ENCODE measurements at regions not wholly inside any gene's neighbourhood (a gene's known extent, or its start where the extent isn't known, plus 50 kb on each side); places are given as distances from the start of the nearest gene placed in this dataset.
A peak's percentile ranks its signal among the peaks of the same experiment; 100 is the strongest.
"Not testable (repeated sequence)": the region's sequence is repeated elsewhere in the genome, so short reads cannot be mapped to it uniquely, and the experiment has no call there.

- Histone ChIP-seq H3K27me3 (ENCODE audit: control insufficient read depth, insufficient read depth, low read length) (no peaks in the 10 kb centered on the region), H3K27ac (ENCODE audit: low read length) (peak overlapping the region; percentile 98), H3K4me3 (ENCODE audit: low read length) (no peak overlapping the region), H3K9me3 (ENCODE audit: control insufficient read depth, insufficient read depth, low read length) (peaks cover 3% of the 10 kb centered on the region), H3K4me1 (ENCODE audit: control insufficient read depth, insufficient read depth, low read length) (peaks cover 20% of the 10 kb centered on the region), H3K36me3 (ENCODE audit: control insufficient read depth, insufficient read depth, low read length) (no peaks in the 10 kb centered on the region)
- Mint-ChIP-seq H3K27ac (peak overlapping the region; percentile 27 to 79), H3K4me1 (peaks cover 30 to 39% of the 10 kb centered on the region in 2 donors), H3K27me3 (ENCODE audit: low read depth in 2 of 2) (no peaks in the 10 kb centered on the region), H3K9me3 (no peaks in the 10 kb centered on the region), H3K36me3 (no peaks in the 10 kb centered on the region), H3K4me3 (no peak overlapping the region)
- DNase-seq (peak in 1 of 2 donors; percentile 54), ATAC-seq (peak; percentile 53 to 84 (median 72))
- WGBS (ENCODE audit: insufficient coverage) = 34% methylated on average over 3 of the region's 3 CpGs
- no peak for TF ChIP-seq CTCF (IDR thresholded peaks at IDR 0.05)
- intact Hi-C loops (cut with micrococcal nuclease) = no loop called here
Measured at GRCh38 chr14:71399057-71399487, 491.8 kb downstream of the PCNX1 start.

- Histone ChIP-seq H3K9me3 (ENCODE audit: control insufficient read depth, insufficient read depth, low read length) (no peaks in the 10 kb centered on the region), H3K4me1 (ENCODE audit: control insufficient read depth, insufficient read depth, low read length) (peaks cover 16% of the 10 kb centered on the region), H3K27ac (ENCODE audit: low read length) (peak overlapping the region; percentile 98), H3K4me3 (ENCODE audit: low read length) (no peak overlapping the region), H3K36me3 (ENCODE audit: control insufficient read depth, insufficient read depth, low read length) (no peaks in the 10 kb centered on the region), H3K27me3 (ENCODE audit: control insufficient read depth, insufficient read depth, low read length) (no peaks in the 10 kb centered on the region)
- Mint-ChIP-seq H3K36me3 (no peaks in the 10 kb centered on the region), H3K4me3 (no peak overlapping the region), H3K27ac (peak overlapping the region in 1 of 2 donors; percentile 0), H3K9me3 (no peaks in the 10 kb centered on the region), H3K4me1 (peaks cover 13 to 23% of the 10 kb centered on the region in 2 donors), H3K27me3 (ENCODE audit: low read depth in 2 of 2) (no peaks in the 10 kb centered on the region)
- WGBS (ENCODE audit: insufficient coverage) = 48% methylated on average over 3 of the region's 3 CpGs
- TF ChIP-seq CTCF (IDR thresholded peaks at IDR 0.05) = no peak
- peak in 1 of 2 donors; percentile 32 for DNase-seq
- no peak for ATAC-seq
- intact Hi-C loops (cut with micrococcal nuclease) = loop anchor here (10.0 kb wide), 1 partner anchor 256 kb away; no protein-coding TSS in a partner anchor
Measured at GRCh38 chr14:71400871-71401321, 493.6 kb downstream of the PCNX1 start.

GRCh38 chr14:71402415-71402814, 495.2 kb downstream of the PCNX1 start:
- peaks cover 7 to 16% of the 10 kb centered on the region in 2 donors for H3K4me1 Mint-ChIP-seq
- H3K27ac Mint-ChIP-seq; H3K4me3 Mint-ChIP-seq; H3K36me3 ChIP-seq (ENCODE audit: control insufficient read depth, insufficient read depth, low read length); H3K27me3 Mint-ChIP-seq (ENCODE audit: low read depth in 2 of 2); H3K27ac ChIP-seq (ENCODE audit: low read length); DNase-seq; H3K4me3 ChIP-seq (ENCODE audit: low read length); H3K36me3 Mint-ChIP-seq; H3K9me3 Mint-ChIP-seq; H3K9me3 ChIP-seq (ENCODE audit: control insufficient read depth, insufficient read depth, low read length); H3K27me3 ChIP-seq (ENCODE audit: control insufficient read depth, insufficient read depth, low read length); ATAC-seq: not testable (repeated sequence)
- intact Hi-C loops (cut with micrococcal nuclease) = loop anchor here (2.0 to 10.0 kb wide), 2 partner anchors 80 to 258 kb away; no protein-coding TSS in a partner anchor
- WGBS (ENCODE audit: insufficient coverage) = 100% methylated on average over 3 of the region's 3 CpGs
- H3K4me1 ChIP-seq (ENCODE audit: control insufficient read depth, insufficient read depth, low read length) = peaks cover 16% of the 10 kb centered on the region

GRCh38 chr14:71403656-71404055, 496.4 kb downstream of the PCNX1 start:
- intact Hi-C loops (cut with micrococcal nuclease) = loop anchor here (2.0 to 10.0 kb wide), 2 partner anchors 81 to 259 kb away; no protein-coding TSS in a partner anchor
- Mint-ChIP-seq H3K9me3 (no peaks in the 10 kb centered on the region), H3K27ac (no peak overlapping the region)

More at GRCh38 chr14:71403656-71404055, 496.4 kb downstream of the PCNX1 start:
- Mint-ChIP-seq H3K27me3 (ENCODE audit: low read depth in 2 of 2) (no peaks in the 10 kb centered on the region), H3K4me1 (peaks cover 7 to 15% of the 10 kb centered on the region in 2 donors), H3K36me3 (no peaks in the 10 kb centered on the region), H3K4me3 (no peak overlapping the region)
- DNase-seq (peak in 1 of 2 donors; percentile 58), ATAC-seq (peak; percentile 63 to 65 (median 64))
- TF ChIP-seq CTCF (IDR thresholded peaks at IDR 0.05) = peak; percentile 23
- H3K27ac ChIP-seq (ENCODE audit: low read length) = no peak overlapping the region
- H3K36me3 ChIP-seq (ENCODE audit: control insufficient read depth, insufficient read depth, low read length) = no peaks in the 10 kb centered on the region
- H3K4me3 ChIP-seq (ENCODE audit: low read length) = no peak overlapping the region
- H3K9me3 ChIP-seq (ENCODE audit: control insufficient read depth, insufficient read depth, low read length) = no peaks in the 10 kb centered on the region
- H3K4me1 ChIP-seq (ENCODE audit: control insufficient read depth, insufficient read depth, low read length) = peaks cover 12% of the 10 kb centered on the region
- H3K27me3 ChIP-seq (ENCODE audit: control insufficient read depth, insufficient read depth, low read length) = no peaks in the 10 kb centered on the region
